ENCODE measurements at regions not wholly inside any gene's neighbourhood (a gene's known extent, or its start where the extent isn't known, plus 50 kb on each side); places are given as distances from the start of the nearest gene placed in this dataset.

GRCh38 chr10:53749439-53749838 is 976.9 kb upstream of the MBL2 start:
- no peak for DNase-seq

GRCh38 chr10:53748319-53748718 is 975.7 kb upstream of the MBL2 start:
- DNase-seq = no peak

- DNase-seq = no peak
Observed at GRCh38 chr10:53744746-53745145, 972.2 kb upstream of the MBL2 start.

- no peak for DNase-seq
Observed at GRCh38 chr10:53744176-53744575, 971.6 kb upstream of the MBL2 start.

- no peak for DNase-seq
Observed at GRCh38 chr10:53737132-53737531, 964.5 kb upstream of the MBL2 start.

GRCh38 chr10:53726921-53727320 is 954.3 kb upstream of the MBL2 start:
- no peak for DNase-seq

GRCh38 chr10:53724581-53724980 is 952.0 kb upstream of the MBL2 start:
- no peak for DNase-seq

GRCh38 chr10:53719658-53720057 is 947.1 kb upstream of the MBL2 start:
- DNase-seq = no peak

- no peak for DNase-seq
Observed at GRCh38 chr10:53716156-53716555, 943.6 kb upstream of the MBL2 start.

GRCh38 chr10:53713431-53713830 is 940.8 kb upstream of the MBL2 start:
- DNase-seq = no peak

- no peak for DNase-seq
Observed at GRCh38 chr10:53702489-53702888, 929.9 kb upstream of the MBL2 start.

GRCh38 chr10:53701213-53701612 is 928.6 kb upstream of the MBL2 start:
- no peak for DNase-seq

GRCh38 chr10:53700278-53700677 is 927.7 kb upstream of the MBL2 start:
- DNase-seq = no peak

GRCh38 chr10:53699684-53700083 is 927.1 kb upstream of the MBL2 start:
- no peak for DNase-seq

GRCh38 chr10:53699231-53699630 is 926.6 kb upstream of the MBL2 start:
- no peak for DNase-seq

GRCh38 chr10:53697038-53697437 is 924.5 kb upstream of the MBL2 start:
- DNase-seq = no peak

GRCh38 chr10:53690524-53691240 is 918.1 kb upstream of the MBL2 start:
- no peak for DNase-seq

GRCh38 chr10:53687800-53688199 is 915.2 kb upstream of the MBL2 start:
- DNase-seq = no peak

GRCh38 chr10:53682885-53683284 is 910.3 kb upstream of the MBL2 start:
- no peak for DNase-seq

- DNase-seq = no peak
Observed at GRCh38 chr10:53682458-53682857, 909.9 kb upstream of the MBL2 start.

- DNase-seq = no peak
Observed at GRCh38 chr10:53679666-53680065, 907.1 kb upstream of the MBL2 start.

- no peak for DNase-seq
Observed at GRCh38 chr10:53675177-53675576, 902.6 kb upstream of the MBL2 start.

GRCh38 chr10:53667063-53667462 is 894.5 kb upstream of the MBL2 start:
- DNase-seq = no peak

GRCh38 chr10:53664282-53665019 is 891.9 kb upstream of the MBL2 start:
- DNase-seq = no peak

GRCh38 chr10:53650794-53651193 is 878.2 kb upstream of the MBL2 start:
- DNase-seq = no peak
